Spinal cord (tissue), 9 donors: ENCODE measurements at regions not wholly inside any gene's neighbourhood (a gene's known extent, or its start where the extent isn't known, plus 50 kb on each side); places are given as distances from the start of the nearest gene placed in this dataset.

Source experiments
- DNase-seq, 6 donors: peaks; one replicate each; pipeline versions ENCODE4 v3.0.0 to v3.0.0-alpha.2; 2013 to 2015; ENCODE audit warnings: low spot score in 6 of 6, low read depth in 4 of 6
- H3K27ac ChIP-seq: one replicate; pipeline ENCODE4 v1.5.1; 2013; ENCODE audit warnings: low read depth, low read length, control low read depth
- H3K27me3 ChIP-seq: one replicate; pipeline ENCODE4 v1.6.1; 2013; ENCODE audit warnings: low read length; ENCODE audit not compliant: control insufficient read depth, insufficient read depth
- H3K36me3 ChIP-seq: one replicate; pipeline ENCODE4 v1.6.1; 2013; ENCODE audit warnings: low read length; ENCODE audit not compliant: control insufficient read depth, insufficient read depth
- H3K4me1 ChIP-seq: one replicate; pipeline ENCODE4 v1.6.1; 2013; ENCODE audit warnings: low read length; ENCODE audit not compliant: control insufficient read depth, insufficient read depth
- H3K4me3 ChIP-seq: one replicate; pipeline ENCODE4 v1.5.1; 2013; ENCODE audit warnings: low read depth, low read length, control low read depth
- H3K9me3 ChIP-seq: one replicate; pipeline ENCODE4 v1.6.1; 2013; ENCODE audit warnings: low read length; ENCODE audit not compliant: control insufficient read depth, insufficient read depth
- WGBS: methylation state at CpG from one replicate; pipeline ENCODE4 v1.1.5; 2013; ENCODE audit warnings: missing lambda C conversion rate; ENCODE audit not compliant: insufficient coverage; 5-methylcytosine and 5-hydroxymethylcytosine counted together
- donor health status: healthy.

- no peak for DNase-seq
- no peaks in the 10 kb centered on the region for H3K9me3 ChIP-seq
- H3K4me3 ChIP-seq = no peak overlapping the region
- no peak overlapping the region for H3K27ac ChIP-seq
- no CpG with 5 or more reads among the region's 1 CpG for WGBS
- H3K27me3 ChIP-seq = no peaks in the 10 kb centered on the region
- H3K36me3 ChIP-seq = no peaks in the 10 kb centered on the region
- no peaks in the 10 kb centered on the region for H3K4me1 ChIP-seq
Measured at GRCh38 chr14:65198346-65198745, 96.0 kb upstream of the MAX start.

GRCh38 chr14:65200454-65200853 is 98.1 kb upstream of the MAX start:
- Histone ChIP-seq H3K27me3 (no peaks in the 10 kb centered on the region), H3K27ac (no peak overlapping the region), H3K4me1 (no peaks in the 10 kb centered on the region), H3K9me3 (no peaks in the 10 kb centered on the region), H3K36me3 (no peaks in the 10 kb centered on the region), H3K4me3 (no peak overlapping the region)
- no peak for DNase-seq
- WGBS = no CpG with 5 or more reads among the region's 1 CpG

DNA sequence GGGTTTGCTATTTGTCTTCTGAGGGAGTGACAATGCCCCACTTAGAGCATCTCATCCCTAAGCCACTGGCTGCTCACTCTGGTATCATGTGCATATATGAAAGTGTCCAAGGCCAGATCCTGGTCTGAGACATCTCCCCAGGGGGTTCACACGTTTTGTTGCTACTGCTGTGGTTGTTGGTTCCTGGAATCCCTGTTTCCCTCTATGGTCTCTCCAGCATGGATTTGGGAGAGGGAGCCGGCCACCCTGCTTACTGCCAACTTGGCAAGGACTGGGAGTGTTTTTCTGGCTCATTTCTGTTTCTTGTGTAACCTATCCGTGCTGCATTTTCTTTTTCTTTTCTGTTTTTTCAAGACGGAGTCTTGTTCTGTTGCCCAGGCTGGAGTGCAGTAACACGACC is 101.3 kb upstream of the MAX start:
- 74% methylated on average over 4 of the region's 5 CpGs for WGBS
- no peak overlapping the region for H3K4me3 ChIP-seq
- H3K9me3 ChIP-seq = no peaks in the 10 kb centered on the region
- H3K27me3 ChIP-seq = no peaks in the 10 kb centered on the region
- H3K4me1 ChIP-seq = no peaks in the 10 kb centered on the region
- H3K27ac ChIP-seq = no peak overlapping the region
- DNase-seq = no peak
- H3K36me3 ChIP-seq = no peaks in the 10 kb centered on the region

- 93% methylated on average over 3 of the region's 5 CpGs for WGBS
- Histone ChIP-seq H3K36me3 (no peaks in the 10 kb centered on the region), H3K4me3 (no peak overlapping the region), H3K27me3 (no peaks in the 10 kb centered on the region), H3K9me3 (no peaks in the 10 kb centered on the region), H3K27ac (no peak overlapping the region), H3K4me1 (no peaks in the 10 kb centered on the region)
- DNase-seq = no peak
Measured at GRCh38 chr14:65204056-65204455, 101.7 kb upstream of the MAX start.

- H3K36me3 ChIP-seq = no peaks in the 10 kb centered on the region
- H3K9me3 ChIP-seq = no peaks in the 10 kb centered on the region
- no peak overlapping the region for H3K27ac ChIP-seq
- no peaks in the 10 kb centered on the region for H3K27me3 ChIP-seq
- no peaks in the 10 kb centered on the region for H3K4me1 ChIP-seq
- no peak for DNase-seq
- no peak overlapping the region for H3K4me3 ChIP-seq
- 100% methylated on average over 1 of the region's 7 CpGs for WGBS
Measured at GRCh38 chr14:65206078-65206447, 103.7 kb upstream of the MAX start.

- Histone ChIP-seq H3K27me3 (no peaks in the 10 kb centered on the region), H3K27ac (no peak overlapping the region), H3K4me1 (no peaks in the 10 kb centered on the region), H3K9me3 (no peaks in the 10 kb centered on the region), H3K36me3 (no peaks in the 10 kb centered on the region), H3K4me3 (no peak overlapping the region)
- WGBS = no CpG with 5 or more reads among the region's 3 CpGs
- no peak for DNase-seq
Measured at GRCh38 chr14:65206448-65207096, 104.3 kb upstream of the MAX start.

DNA sequence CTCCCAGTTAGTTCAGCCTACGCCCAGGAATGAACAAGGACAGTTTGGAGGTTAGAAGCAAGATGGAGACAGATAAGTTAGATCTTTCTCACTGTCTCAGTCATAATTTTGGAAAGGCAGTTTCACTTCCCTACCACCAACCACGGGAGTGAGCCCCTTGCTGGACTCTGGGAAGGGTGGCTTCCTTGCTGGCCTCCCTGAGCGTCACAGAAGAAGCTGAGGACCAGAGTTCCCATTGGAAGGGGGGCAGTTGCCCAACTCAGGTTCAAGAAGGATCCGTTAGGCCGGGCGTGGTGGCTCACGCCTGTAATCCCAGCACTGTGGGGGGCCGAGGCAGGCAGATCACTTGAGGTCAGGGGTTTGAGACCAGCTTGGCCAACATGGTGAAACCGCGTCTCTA is 106.2 kb upstream of the MAX start:
- Histone ChIP-seq H3K4me3 (no peak overlapping the region), H3K4me1 (no peaks in the 10 kb centered on the region), H3K9me3 (no peaks in the 10 kb centered on the region), H3K36me3 (no peaks in the 10 kb centered on the region), H3K27ac (no peak overlapping the region), H3K27me3 (no peaks in the 10 kb centered on the region)
- 84% methylated on average over 8 of the region's 10 CpGs for WGBS
- no peak for DNase-seq

DNA sequence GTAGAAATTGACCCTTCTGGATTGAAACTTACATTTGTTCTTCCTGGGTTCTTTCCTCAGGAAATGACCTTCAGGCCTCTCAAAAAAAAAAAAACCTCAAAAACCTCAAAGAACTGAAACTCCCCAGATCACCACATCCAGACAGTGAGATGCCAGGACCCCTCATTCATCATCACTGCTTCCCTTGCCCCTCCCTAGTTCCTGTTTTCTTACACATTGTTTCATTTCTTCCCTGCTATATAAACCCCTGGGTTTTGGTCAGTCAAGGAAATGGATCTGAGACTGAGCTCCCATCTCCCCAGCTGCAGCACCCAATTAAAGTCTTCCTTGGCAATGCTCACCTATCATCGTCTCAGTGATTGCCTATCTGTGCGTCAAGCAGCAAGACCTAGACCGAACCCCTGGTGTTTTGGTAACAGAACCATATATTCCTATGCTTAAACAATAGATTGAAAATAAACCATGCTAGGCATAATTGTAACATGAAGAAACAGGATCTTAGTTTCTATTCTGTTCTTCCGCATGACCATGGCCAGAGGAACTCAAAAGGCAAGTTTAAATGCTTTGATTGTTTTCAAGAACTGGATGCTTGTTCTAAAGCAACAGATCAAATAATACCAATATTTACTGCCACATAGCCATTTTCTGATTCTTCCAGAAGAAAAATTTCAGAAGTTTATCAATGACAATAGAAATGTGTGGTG is 108.0 kb upstream of the MAX start:
- no peak for DNase-seq
- Histone ChIP-seq H3K27ac (no peak overlapping the region), H3K9me3 (no peaks in the 10 kb centered on the region), H3K27me3 (no peaks in the 10 kb centered on the region), H3K36me3 (no peaks in the 10 kb centered on the region), H3K4me1 (peaks cover 4% of the 10 kb centered on the region), H3K4me3 (no peak overlapping the region)
- WGBS = 93% methylated on average over 2 of the region's 4 CpGs

GRCh38 chr14:65210822-65211182 is 108.5 kb upstream of the MAX start:
- DNase-seq = no peak
- no peak overlapping the region for H3K27ac ChIP-seq
- peaks cover 4% of the 10 kb centered on the region for H3K4me1 ChIP-seq
- no peaks in the 10 kb centered on the region for H3K9me3 ChIP-seq
- no peak overlapping the region for H3K4me3 ChIP-seq
- H3K27me3 ChIP-seq = no peaks in the 10 kb centered on the region
- no peaks in the 10 kb centered on the region for H3K36me3 ChIP-seq

DNA sequence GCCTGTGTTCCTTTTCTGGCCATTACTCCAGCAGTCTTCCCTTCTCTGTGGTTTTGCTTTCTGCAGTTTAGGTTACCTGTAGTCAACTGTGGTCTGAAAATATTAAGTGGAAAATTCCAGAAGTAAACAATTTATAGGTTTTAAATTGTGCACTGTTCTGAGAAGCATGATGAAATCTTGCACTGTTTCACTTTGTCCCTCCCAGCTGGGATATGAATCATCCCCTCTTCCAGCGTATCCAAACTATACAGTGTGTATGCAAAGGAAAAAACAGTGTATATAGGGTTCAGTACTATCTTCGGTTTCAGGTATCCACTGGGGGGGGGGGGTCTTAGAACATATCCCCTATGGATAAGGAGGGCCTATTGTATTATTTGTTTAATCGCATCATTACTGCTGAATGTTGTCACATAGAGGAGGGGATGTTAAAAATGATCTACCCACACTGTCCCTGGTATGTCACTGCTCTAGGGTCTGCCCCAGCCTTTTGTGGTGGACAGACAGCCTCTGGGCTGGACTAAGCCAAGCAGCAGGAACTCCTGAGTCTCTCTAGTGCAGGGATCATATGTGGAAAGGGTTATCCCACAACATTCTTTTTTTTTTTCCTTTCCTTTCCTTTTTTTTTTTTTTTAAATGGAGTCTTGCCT is 109.1 kb upstream of the MAX start:
- H3K27ac ChIP-seq = no peak overlapping the region
- no CpG with 5 or more reads among the region's 3 CpGs for WGBS
- no peak overlapping the region for H3K4me3 ChIP-seq
- no peaks in the 10 kb centered on the region for H3K27me3 ChIP-seq
- no peaks in the 10 kb centered on the region for H3K9me3 ChIP-seq
- peaks cover 4% of the 10 kb centered on the region for H3K4me1 ChIP-seq
- no peaks in the 10 kb centered on the region for H3K36me3 ChIP-seq
- no peak for DNase-seq
